HS-5 (cell line): ENCODE measurements at regions not wholly inside any gene's neighbourhood (a gene's known extent, or its start where the extent isn't known, plus 50 kb on each side); places are given as distances from the start of the nearest gene placed in this dataset.
A peak's percentile ranks its signal among the peaks of the same experiment; 100 is the strongest.
"Not testable (repeated sequence)": the region's sequence is repeated elsewhere in the genome, so short reads cannot be mapped to it uniquely, and the experiment has no call there.

Source experiments
- DNase-seq: peaks from one replicate; pipeline ENCODE4 v3.0.0-alpha.2; 2012; ENCODE audit warnings: low read depth

GRCh38 chr17:71203953-71204352, 916.9 kb upstream of the SOX9 start:
- no peak for DNase-seq

DNA sequence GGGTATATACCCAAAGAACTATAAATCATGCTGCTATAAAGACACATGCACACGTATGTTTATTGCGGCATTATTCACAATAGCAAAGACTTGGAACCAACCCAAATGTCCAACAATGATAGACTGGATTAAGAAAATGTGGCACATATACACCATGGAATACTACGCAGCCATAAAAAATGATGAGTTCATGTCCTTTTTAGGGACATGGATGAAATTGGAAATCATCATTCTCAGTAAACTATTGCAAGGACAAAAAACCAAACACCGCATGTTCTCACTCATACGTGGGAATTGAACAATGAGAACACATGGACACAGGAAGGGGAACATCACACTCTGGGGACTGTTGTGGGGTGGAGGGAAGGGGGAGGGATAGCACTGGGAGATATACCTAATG, 914.9 kb upstream of the SOX9 start:
- DNase-seq, result not testable (repeated sequence)

GRCh38 chr17:71208111-71208704, 912.6 kb upstream of the SOX9 start:
- peak; percentile 65 for DNase-seq

- no peak for DNase-seq
These were observed 906.9 kb upstream of the SOX9 start for GRCh38 chr17:71213936-71214335.

DNA sequence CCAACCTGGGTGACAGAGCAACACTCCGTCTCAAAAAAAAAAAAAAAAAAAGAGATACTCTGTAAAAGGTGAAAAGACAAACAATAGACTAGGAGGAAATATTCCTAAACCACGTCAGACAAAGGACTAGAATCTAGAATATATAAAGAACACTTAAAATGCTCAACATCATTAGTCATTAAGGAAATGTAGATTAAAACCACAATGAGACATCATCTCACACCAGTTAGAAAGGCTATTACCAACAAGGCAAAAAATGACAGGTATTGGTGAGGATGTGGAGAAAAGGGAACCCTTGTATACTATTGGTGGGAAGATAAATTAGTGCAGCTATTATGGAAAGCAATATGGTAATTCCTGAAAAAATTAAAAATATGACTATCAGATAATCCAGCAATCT, 903.1 kb upstream of the SOX9 start:
- DNase-seq, result no peak

GRCh38 chr17:71224824-71225575, 895.8 kb upstream of the SOX9 start:
- no peak for DNase-seq

GRCh38 chr17:71227841-71228240, 893.0 kb upstream of the SOX9 start:
- no peak for DNase-seq

DNA sequence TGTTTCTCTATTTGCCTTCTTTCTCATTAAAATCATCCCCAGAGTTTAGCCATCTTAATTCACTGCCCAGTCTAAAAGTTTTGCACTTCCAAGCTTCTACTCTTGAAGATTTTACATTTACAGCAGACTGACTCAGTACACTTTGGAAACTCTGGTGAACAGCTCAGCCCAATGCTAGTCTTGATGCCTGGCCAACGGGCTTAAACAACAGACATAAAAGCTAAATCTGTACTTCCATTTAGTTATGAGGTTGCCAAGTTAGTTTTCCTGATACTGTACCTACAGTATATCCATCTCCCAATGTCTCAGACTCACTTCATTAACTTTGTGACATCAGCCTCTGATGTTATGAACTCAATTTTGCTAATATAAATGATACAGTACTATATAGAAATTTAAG, 891.8 kb upstream of the SOX9 start:
- DNase-seq, result no peak

GRCh38 chr17:71232801-71233559, 887.8 kb upstream of the SOX9 start:
- no peak for DNase-seq

DNA sequence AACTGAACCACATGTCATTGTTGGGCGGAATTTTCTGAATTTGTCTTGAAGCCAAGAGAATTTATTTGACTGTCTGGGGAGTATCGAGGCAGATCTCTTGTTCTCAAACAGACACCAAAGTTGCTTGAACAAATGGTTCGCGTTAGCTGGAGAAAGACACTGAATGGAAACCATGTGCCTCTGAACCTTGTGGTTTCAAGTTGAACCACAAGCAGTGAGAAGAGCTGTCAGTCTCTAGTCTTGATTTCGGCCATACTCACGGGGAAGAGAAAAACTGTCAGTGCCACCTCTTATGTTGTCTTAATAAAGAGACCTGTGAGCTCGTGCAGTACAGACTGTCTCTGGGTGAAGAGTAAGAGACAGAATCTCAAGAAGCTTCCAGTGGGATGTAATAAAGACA, 886.5 kb upstream of the SOX9 start:
- no peak for DNase-seq

- DNase-seq, result peak; percentile 35
These were observed 882.8 kb upstream of the SOX9 start for GRCh38 chr17:71237903-71238538.

DNA sequence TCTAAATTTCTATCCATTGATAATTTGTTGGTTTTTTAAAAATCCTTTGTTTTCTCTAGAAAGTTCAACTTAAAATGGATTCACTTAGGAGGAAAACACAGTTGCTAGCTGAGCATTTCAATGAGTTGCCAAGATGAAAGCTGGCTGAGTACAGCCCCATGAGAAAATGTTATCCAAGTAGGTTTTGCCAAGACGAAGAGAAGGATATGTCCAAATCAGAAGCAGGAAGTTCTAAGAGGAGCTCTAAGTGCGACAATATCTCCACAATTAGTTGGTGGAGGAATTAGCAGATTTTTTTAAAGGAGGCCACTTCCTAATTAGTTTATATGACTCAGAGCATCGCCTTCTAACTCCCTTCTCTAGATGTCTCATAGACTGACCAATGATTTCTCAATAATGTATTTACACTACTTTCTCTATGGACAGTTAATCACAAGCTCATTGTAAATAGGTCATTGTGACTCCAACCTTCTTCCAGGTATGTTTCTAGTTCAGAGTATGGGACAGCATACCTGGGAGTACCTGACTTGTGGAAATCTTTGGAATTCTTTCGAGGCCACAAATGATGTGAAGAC, 873.3 kb upstream of the SOX9 start:
- no peak for DNase-seq

- DNase-seq, result no peak
These were observed 869.5 kb upstream of the SOX9 start for GRCh38 chr17:71251276-71251675.

DNA sequence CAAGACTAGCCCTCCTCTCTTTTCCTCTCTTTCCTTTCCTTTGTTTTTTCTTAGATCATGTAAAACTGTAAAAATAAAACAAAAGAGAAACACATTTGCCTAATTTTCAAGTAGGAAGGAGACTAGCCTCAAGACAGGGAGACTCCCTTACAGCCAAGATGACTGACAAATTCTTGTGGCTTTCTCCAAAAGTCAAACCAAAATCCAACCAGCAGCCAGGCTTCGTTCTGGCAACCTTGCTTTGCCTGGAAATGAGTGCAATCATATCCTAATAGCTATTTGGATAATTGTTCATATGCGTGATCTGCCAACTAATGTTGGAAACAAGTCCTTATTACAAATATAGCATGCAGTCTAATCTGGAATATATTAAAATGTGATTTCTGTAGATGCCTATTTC, 868.9 kb upstream of the SOX9 start:
- DNase-seq, result no peak

- DNase-seq, result no peak
These were observed 868.4 kb upstream of the SOX9 start for GRCh38 chr17:71252436-71252835.

DNA sequence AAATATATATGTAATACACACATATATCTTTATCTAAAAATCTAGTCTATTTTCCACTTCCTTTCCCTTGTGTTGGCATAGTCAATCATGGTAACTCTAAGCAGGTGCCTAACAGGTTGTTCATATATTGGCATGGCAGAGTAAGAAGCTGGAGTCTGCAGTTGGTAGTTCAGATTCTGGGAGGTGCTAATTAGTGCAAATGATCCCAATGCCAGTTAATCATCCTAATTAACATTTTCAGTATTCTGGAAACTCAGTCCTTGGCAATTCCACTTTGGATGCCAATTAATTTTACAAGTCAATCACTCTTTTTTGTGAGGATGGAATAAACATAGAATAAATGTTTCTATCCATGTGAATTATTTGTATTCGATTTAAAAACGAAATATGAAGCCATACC, 863.7 kb upstream of the SOX9 start:
- no peak for DNase-seq

DNA sequence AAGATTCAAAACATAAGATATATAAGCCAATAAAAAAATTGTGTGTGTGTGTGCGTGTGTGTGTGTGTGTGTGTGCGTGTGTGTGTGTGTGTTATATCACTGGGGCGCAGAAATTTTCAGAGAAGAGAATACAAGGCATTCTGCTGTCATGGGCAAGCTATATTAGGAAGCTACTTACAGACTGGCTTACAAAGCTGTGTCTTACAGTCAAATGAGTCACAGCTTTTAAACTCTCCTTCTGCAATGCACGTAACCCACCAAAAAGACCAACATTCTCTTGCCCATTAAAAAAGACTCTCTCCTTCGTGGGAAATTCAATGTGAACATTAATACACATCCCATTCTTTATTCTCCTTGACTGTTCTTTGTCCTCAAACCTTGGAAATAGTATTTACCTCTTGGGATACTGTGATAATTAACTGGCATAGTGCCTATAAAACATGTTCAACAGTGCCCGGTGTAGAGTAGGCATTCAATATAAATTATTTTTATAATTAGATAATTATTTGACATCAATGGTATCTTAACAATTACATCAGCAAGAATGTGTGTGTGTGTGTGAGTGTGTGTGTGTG, 860.4 kb upstream of the SOX9 start:
- DNase-seq, result no peak

- DNase-seq, result no peak
These were observed 858.2 kb upstream of the SOX9 start for GRCh38 chr17:71262586-71262985.

GRCh38 chr17:71267668-71268067, 853.2 kb upstream of the SOX9 start:
- DNase-seq, result no peak

DNA sequence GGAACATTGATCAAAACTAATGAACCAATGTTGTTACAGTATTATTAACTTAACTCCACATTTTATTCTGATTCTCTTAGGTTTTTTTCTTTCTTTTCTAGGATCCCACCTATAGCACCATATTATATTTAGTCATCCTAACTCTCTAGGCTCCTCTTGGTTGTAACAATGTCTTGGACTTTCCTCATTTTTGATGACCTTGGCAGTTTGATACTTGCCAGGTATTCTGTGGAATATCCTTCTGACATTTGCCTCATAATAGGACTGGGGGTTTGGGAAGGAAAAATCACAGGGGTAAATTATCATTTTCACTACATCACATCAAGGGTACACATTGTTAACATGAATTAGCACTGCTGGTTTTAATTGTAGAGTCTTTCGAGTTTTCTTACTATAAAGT, 851.6 kb upstream of the SOX9 start:
- no peak for DNase-seq

GRCh38 chr17:71273441-71273840, 847.4 kb upstream of the SOX9 start:
- DNase-seq, result peak; percentile 34

GRCh38 chr17:71276079-71276478, 844.7 kb upstream of the SOX9 start:
- no peak for DNase-seq
